DMS 273 (cell line): ENCODE measurements at regions not wholly inside any gene's neighbourhood (a gene's known extent, or its start where the extent isn't known, plus 50 kb on each side); places are given as distances from the start of the nearest gene placed in this dataset.

ENCODE experiments used
- DNase-seq: peaks from one replicate; lab custom pipeline; 2025; ENCODE audit not compliant: unreplicated experiment; lab: John Stamatoyannopoulos, UW

GRCh38 chr3:148075771-148076716 is 621.7 kb upstream of the AGTR1 start:
- peak; percentile 52 for DNase-seq

- peak; percentile 60 for DNase-seq
These were observed 620.3 kb upstream of the AGTR1 start for GRCh38 chr3:148077318-148077923.

- no peak for DNase-seq
These were observed 619.7 kb upstream of the AGTR1 start for GRCh38 chr3:148077965-148078364.

GRCh38 chr3:148078658-148079057 is 619.0 kb upstream of the AGTR1 start:
- DNase-seq: no peak

GRCh38 chr3:148079370-148079769 is 618.3 kb upstream of the AGTR1 start:
- DNase-seq: peak; percentile 3

- DNase-seq: no peak
These were observed 615.8 kb upstream of the AGTR1 start for GRCh38 chr3:148081926-148082325.

- no peak for DNase-seq
These were observed 615.0 kb upstream of the AGTR1 start for GRCh38 chr3:148082506-148083280.

GRCh38 chr3:148083526-148084182 is 614.0 kb upstream of the AGTR1 start:
- DNase-seq: no peak

GRCh38 chr3:148084931-148085330 is 612.8 kb upstream of the AGTR1 start:
- DNase-seq: no peak

- DNase-seq: no peak
These were observed 609.9 kb upstream of the AGTR1 start for GRCh38 chr3:148087601-148088371.

GRCh38 chr3:148089171-148089570 is 608.5 kb upstream of the AGTR1 start:
- no peak for DNase-seq

- DNase-seq: no peak
These were observed 607.5 kb upstream of the AGTR1 start for GRCh38 chr3:148090156-148090555.

- DNase-seq: no peak
These were observed 604.9 kb upstream of the AGTR1 start for GRCh38 chr3:148092624-148093347.

- no peak for DNase-seq
These were observed 604.0 kb upstream of the AGTR1 start for GRCh38 chr3:148093753-148094152.

- DNase-seq: no peak
These were observed 601.7 kb upstream of the AGTR1 start for GRCh38 chr3:148095962-148096361.

GRCh38 chr3:148100476-148100875 is 597.2 kb upstream of the AGTR1 start:
- DNase-seq: no peak

- DNase-seq: no peak
These were observed 596.6 kb upstream of the AGTR1 start for GRCh38 chr3:148101061-148101460.

GRCh38 chr3:148102156-148102555 is 595.5 kb upstream of the AGTR1 start:
- no peak for DNase-seq

GRCh38 chr3:148106062-148106461 is 591.6 kb upstream of the AGTR1 start:
- no peak for DNase-seq

GRCh38 chr3:148126956-148127355 is 570.7 kb upstream of the AGTR1 start:
- DNase-seq: no peak
